HG02884 (cell line): ENCODE measurements at regions not wholly inside any gene's neighbourhood (a gene's known extent, or its start where the extent isn't known, plus 50 kb on each side); places are given as distances from the start of the nearest gene placed in this dataset.
"Not testable (repeated sequence)": the region's sequence is repeated elsewhere in the genome, so short reads cannot be mapped to it uniquely, and the experiment has no call there.

ENCODE experiments used
- ATAC-seq: cut with Tn5 transposase; IDR thresholded peaks from one replicate; pipeline ENCODE4 v1.9.1; 2021; ENCODE audit warnings: mild to moderate bottlenecking, moderate library complexity; ENCODE audit not compliant: unreplicated experiment

DNA sequence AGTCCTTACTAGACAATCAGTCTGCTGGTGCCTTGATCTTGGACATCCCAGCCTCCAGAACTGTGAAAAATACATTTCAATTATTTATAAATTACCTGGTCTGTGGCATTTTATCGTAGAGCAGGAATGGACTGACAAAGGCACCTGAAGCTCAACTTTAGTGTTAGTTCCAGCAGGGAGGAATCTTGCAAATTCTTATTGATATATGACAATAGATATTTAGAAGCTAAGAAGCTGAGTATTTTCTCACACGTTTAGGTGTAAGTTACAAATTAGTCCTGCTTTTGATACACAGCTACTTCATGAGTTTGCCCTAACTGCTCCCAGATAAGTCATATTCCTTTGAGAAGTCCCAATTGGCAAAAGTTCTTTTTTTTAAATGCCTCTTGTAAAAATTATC is 138.0 kb upstream of the ZNF217 start:
- no peak for ATAC-seq

DNA sequence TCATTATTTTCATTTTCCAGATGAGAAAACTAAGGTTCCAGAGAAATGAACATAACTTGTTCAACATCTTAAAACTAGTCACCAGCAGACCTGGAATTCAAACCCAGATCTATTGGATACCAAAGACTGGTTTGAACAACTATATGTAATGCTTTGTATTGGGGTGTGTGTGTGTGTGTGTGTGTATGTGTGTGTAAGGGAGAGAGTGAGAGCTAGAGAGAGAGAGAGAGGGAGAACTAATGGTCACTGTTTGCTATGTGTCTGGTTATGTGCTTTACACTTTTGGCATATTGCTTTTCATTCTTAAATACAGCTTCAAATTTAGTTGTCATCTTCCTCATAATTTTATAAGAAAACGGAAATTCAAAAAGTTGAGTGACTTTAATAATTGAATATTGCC is 134.7 kb upstream of the ZNF217 start:
- ATAC-seq: no peak

DNA sequence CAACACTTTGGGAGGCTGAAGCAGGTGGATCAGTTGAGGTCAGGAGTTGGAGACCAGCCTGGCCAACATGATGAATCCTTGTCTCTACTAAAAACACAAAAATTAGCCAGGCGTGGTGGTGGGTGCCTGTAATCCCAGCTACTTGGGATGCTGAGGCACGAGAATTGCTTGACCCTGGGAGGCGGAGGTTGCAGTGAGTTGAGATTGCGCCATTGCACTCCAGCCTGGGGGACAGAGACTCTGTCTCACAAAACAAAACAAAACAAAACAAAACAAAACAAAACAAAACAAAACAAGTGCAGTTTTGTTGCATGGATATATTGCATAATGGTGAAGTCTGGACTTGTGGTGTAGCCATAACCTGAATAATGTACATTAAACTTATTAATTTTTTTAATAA is 133.6 kb upstream of the ZNF217 start:
- not testable (repeated sequence) for ATAC-seq

DNA sequence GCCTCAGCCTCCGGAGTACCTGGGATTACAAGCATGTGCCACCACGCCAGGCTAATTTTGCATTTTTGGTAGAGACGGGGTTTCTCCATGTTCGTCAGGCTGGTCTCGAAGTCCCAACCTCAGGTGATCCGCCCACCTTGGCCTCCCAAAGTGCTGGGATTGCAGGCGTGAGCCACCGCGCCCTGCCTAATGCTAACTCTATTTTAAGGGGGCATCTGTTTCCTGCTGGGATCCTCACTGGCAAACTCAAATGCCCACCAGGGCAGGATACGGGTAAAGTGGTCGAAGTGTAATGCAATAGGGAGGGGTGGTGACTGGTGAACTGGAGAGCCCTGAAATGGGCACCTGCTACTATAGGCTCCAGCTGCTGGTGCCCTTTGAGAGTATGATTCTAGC is 131.9 kb upstream of the ZNF217 start:
- no peak for ATAC-seq

DNA sequence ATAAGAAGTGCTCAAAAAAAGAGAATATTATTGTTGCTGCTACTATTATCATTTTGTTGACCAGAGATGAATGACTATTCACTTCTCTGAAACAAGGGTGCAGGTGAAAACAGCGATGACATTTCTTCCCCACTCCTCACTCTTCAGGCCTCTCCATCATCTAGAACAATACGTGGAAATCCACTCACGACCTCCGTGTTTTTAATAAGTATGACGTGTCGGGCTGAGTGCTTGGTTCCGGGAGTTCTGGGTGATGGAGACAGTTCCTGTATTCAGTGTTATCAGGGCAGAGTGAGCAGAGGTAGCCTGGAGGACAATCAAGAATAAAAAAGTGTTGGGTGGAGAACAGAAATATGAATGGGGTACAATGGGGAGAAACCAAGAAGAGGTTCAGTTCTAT is 130.0 kb upstream of the ZNF217 start:
- ATAC-seq: no peak

DNA sequence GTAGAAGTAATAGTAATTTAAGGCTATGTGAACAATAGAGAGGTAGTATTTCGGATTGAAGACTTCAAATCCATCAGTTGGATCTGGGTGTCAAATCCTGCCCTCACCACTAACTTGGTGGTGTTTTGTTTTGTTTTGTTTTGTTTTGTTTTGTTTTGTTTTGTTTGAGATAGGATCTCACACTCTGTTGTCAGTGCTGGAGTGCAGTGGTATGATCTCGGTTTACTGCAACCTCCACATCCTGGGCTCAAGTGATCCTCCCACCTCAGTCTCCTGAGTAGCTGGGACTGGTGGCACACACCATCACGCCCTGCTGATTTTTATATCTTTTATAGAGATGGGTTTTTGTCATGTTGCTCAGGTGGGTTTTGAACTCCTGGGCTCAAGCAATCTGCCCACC is 129.4 kb upstream of the ZNF217 start:
- no peak for ATAC-seq

DNA sequence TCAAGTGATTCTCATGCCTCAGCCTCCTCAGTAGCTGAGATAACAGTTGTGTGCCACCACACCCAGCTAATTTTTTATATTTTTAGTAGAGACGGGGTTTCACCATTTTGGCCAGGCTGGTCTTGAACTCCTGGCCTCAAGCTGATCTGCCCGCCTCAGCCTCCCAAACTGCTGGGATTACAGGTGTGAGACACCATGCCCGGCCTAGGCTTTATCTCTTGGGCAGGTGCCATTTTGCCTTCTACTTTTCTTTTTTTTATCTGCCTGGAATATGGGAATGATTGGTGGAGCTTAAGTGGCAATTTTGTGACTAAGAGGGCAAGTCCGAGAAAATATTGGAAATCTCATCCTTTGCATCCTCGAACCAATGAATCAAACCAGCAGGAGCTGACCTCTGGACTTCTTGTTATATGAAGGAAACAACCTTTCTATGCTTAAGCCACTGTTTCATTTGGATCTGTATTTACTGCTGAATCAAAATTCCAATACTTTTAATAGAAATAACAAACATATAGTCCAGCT is 128.9 kb upstream of the ZNF217 start:
- no peak for ATAC-seq

DNA sequence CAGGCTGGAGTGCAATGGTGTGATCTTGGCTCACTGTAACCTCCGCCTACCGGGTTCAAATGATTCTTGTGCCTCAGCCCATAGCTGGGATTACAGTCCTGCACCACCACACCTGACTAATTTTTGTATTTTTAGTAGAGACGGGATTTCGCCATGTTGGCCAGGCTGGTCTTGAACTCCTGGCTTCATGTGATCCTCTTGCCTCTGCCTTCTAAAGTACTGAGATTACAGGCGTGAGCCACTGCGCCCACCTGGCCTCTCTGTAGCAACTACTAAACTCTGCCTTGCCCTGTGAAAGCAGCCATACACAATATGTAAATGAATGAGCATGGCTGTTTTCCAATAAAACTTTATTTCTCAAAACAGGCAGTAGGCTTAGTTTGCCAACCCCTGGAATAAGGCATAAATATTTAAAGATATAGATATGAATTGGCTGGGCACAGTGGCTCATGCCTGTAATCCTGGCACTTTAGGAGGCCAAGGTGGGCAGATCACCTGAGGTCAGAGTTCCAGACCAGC is 127.9 kb upstream of the ZNF217 start:
- not testable (repeated sequence) for ATAC-seq

DNA sequence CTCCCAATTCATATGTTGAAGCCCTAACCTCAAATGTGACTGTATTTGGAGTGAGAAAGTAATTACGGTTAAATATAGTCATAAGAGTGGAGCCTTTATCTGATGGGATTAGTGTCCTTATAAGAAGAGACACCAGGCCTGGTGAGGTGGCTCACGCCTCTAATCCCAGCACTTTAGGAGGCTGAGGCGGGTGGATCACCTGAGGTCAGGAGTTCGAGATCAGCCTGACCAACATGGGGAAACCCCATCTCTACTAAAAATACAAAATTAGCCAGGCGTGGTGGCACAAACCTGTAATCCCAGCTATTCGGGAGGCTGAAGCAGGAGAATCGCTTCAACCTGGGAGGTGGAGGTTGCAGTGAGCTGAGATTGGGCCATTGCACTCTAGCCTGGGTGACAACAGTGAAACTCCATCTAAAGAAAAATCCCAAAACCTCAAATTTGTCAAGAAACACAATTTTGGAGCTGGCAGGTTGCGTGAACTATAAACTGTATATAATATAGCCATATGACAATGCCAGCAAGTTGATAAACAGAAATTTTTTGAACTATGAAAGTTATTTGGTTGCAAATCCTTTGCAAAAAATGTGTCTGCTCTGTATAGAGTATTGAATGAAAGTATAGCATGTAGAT is 125.6 kb upstream of the ZNF217 start:
- ATAC-seq: not testable (repeated sequence)

DNA sequence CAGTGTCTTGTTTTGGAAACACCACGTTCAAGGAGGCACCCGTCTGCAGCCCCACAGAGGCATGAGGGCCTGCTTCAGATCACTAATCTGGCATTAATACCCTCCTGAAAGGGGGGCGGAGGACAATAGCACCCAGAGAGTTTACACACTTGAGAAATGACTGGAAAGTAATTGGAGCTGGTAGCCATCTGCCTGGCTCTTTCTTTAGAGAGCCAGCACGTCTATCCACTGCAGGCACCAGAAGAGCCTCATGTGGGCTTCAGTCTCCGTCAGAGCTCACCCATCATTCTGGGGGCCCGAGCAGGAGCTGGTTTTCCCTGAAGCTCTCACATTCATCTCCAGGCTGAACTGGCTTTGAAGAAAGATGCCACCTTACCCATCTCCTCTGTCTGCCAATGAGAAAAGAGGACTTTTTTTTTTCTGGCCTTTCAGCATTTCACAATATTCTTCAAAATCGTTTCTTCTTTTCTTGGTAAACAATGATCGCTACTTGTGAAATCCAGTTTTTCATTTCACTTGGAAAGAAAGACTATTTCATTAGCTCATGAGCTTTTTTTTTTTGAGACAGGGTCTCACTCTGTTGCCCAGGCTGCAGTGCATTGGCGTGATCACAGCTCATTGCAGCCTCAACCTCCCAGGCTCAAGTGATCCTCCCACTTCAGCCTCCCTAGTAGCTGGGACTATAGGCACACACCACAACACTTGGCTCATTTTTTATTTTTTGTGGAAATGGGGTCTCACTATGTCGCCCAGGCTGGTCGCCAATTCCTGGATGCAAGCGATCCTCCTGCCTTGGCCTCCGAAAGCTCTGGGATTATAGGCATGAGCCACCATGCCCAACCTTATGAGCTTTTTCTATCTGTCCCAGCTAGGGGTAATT is 124.7 kb upstream of the ZNF217 start:
- ATAC-seq: no peak

DNA sequence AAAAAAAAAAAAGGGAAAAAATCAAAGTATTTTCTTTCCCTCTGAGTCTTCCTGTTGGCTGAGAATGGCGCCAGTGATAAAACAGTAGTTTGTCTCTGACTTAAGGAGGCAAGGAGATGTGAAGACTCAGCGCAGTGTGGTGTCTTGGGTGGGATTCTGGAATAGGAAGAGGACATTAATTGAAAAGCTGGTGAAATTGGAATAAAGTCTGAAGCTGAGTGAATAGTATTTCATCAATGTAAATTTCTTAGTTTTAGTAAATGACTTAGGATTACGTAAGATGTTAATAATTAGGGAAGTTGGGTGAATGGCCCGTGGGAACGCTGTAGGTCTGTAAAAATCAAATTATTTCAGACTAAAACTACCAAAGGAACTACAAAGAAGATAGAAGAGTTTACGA is 122.8 kb upstream of the ZNF217 start:
- ATAC-seq: no peak

DNA sequence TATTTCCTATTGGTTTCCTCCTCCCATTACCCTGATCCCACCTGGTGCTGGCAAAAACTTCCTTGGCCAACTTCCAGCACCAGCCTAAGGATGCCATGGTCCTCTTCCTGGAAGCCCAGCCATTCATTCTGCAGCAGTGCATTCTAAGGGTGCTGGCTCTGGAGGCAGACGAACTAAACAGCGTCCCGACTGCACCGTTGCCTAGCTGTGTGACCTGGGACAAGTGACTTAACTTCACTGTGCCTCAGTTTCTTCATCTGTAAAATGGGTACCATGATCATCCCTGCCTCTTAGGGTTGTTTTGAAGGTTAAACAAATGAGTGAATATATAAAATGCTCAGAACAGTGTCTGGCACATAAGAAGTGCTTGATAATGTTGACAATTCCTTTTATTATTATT is 120.9 kb upstream of the ZNF217 start:
- ATAC-seq: no peak

DNA sequence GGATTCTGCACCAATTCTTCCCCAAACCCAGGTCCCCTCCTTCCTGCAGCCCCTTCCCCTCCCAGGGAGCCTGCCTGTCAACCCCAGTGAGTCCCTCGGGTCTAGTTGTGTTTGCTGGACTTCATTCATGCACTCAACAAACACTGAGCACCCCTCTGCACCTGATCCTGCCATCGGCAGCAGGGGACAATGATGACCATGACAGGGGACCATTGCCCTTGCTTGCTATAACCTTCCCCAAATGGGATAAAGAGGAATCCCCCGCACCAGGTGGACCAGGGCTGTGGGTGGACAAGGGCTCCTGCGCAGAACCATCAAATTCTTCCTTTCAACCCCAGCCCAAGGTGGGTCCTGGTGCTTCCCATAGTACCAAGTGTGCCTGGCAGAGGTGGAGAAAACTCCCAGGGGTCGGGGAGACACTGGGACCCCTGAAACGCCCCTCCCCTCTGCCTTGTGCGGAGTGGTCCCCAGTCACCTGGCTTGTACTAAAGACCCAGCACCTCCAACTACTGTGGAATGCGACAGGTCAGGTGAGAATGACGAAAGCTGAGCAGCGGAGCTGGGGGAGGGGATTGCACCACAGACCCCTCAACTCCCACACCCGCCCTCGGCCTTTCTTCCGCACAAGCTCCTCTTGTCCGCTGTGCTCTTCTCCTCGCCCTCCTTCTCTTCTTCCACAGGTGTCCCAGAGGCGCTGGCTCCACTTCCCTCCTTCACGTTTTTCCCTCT is 119.9 kb upstream of the ZNF217 start:
- no peak for ATAC-seq

DNA sequence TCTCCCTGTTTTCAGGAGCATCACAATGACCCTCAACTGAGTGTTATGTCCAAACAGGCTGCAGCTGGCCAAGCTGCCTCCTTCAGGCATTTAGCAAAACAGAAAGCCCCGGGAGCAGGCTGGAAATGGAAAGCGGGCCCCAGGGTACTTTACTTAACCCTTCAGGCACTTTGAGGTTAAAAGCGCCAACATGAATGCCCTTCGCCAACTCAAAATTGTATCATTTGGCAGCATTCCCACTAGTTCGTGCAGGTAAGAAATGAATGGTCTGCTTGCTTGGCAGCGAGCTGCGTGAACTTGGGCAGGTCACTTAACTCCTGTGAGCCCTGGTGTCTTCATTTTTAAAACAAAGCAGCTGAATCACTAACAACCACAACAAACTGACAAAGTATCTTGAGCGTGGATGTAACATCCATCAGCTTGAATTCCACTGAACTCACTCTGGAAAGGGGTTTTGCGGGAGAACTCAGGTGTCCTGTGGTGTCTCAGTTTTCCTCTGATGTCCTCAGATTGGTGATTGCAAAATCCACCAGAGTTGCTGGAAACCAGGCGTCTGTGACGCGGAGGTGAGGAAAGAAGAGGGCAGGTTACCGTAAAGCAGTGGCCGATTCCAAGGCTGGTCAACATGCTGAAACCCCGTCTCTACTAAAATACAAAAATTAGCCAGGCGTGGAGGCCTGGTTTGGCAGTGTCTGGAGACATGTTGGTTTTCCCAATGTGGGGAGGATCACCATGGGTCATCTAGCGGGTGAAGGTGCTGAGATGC is 118.8 kb upstream of the ZNF217 start:
- ATAC-seq: no peak

DNA sequence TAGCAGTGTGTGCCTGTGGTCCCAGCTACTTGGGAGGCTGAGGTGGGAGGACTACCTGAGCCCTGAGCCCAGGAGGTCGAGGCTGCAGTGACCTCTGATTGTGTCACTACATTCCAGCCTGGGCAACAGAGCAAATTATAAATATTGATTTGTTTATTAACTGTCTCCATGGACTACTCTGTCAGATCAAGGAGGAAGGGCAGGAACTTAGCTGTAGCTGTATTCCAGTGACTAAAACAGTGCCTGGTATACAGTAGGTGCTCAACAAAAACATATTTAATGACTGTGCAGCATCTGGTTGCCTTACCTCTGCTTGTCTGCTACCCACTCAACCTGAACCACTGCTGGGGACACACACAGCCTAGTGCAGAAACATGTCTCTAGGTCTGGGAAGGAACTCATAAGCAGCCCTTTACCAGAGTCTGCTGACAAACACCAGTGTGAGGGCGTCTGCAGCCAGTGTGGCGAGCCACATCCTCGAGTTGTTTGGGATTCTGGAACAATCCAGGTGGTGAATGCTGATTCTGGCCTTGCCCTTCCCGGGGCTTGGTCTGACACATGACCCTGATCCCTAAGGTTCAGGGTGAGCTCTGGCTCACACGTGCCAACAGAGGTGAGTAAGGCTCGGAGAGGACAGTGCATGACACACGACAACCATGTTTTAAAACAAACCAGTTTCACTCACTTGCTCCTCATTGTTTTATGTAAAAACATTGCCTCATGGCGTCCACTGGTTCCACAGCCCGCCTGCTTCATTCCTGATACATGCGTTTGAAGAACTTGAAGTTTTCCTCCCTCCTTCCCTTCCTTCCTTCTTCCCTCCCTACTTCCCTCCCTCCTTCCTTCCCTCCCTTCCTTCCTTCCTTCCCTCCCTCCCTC is 117.9 kb upstream of the ZNF217 start:
- no peak for ATAC-seq

DNA sequence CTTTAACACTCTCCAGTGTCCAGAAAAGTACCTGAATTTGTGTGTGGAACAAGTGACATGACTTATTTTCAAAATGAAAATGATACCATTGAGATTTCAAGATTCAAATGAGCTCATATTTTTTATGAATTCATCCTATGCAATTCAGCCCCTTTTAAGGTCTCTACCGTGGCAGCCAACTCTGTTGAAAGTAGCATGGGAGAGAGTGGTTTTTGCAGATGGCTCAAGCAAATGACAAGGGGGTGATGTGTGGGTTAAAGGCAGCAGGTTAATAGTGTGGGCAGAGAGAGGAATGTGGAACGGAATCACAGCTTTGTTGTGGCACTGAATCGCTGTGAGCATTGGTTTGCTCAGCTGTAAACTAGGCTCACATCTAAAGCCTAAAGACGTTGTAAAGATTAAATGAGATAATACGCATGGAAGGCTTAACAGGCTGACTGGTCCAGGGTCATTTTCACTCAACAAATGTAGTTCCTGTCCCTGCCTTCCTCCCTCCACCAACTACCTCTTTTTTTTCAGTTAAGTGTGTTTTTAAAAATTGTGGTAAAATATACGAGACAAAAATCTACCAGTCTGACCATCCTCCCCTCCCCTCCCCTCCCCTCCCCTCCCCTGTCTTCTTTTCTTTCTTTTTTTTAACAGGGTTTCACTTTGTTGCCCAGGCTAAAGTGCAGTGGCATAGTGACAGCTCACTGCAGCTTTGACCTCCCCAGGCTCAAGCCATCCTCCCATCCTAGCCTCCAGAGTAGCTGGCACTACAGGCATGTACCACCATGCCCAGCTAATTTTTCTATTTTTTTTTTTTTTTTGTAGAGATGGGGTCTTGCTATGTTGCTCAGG is 114.7 kb upstream of the ZNF217 start:
- ATAC-seq: peak; percentile 56

DNA sequence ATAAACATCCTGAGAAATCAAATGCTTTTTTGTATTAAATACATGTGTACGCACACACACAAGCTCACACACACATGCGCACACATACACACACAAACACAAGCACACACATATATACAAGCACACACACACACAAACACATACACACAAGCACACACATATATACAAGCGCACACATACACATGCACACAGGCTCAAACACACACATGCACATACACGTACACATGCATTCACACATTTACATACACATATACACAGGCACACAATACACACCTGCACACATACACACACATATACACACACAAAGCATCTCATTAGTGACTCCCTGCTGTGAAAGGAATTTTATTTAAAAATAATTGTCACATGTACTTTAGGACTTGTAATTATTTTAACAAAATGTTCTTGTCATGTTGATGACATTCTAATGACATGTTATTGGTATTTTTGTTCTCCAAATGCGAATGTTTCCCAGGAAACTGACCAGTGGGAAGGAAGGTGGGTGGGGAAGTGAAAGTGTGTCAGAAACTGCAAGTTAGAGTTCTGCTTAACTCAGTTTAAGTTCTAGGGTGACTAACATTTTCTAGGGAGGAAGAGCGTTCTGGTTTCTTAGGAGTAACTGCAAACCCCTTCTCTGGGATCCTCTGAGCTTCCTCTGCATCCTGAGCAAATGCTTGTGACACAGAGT is 113.9 kb upstream of the ZNF217 start:
- ATAC-seq: peak; percentile 26
